ENCODE measurements at regions not wholly inside any gene's neighbourhood (a gene's known extent, or its start where the extent isn't known, plus 50 kb on each side); places are given as distances from the start of the nearest gene placed in this dataset.

DNA sequence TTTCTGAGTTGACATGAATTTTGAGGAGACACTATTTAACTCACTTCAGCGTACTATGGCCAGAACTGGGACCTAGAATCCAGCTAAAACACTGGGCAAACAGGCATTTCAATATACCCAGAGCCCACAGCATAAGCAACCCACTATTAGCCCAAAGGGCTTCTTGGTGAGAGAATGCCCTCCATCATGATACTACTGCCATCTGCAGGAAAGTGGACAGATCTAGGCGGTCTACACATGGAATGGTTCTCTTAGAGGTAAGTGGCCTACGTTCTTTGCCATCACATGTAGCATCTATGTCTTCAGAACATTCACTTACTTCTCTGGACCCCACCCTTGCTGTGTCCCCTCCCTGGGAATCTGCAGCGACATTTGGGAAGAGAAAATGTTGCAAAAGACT lies 181.3 kb upstream of the LINC00305 start:
- no peak for DNase-seq (ENCODE audit: low read depth)

DNA sequence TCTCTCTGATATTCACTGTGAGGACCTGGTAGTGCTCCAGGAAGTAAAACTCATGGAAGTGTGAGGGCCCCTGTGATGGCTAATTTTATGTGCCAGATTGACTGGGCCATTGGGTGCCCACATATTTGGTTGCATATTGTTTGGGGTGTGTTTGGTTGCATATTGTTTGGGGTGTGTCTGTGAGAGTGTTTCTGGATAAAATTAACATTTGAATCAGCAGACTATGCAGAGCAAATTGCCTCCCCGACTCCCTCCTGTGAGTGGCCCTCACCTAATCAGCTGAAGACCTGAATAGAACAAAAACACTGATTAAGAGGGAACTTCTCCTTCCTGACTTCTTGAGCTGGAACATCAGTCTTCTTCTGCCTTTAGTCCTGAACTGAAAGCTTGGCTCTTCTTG lies 173.3 kb upstream of the LINC00305 start:
- DNase-seq (ENCODE audit: low read depth), result no peak

DNA sequence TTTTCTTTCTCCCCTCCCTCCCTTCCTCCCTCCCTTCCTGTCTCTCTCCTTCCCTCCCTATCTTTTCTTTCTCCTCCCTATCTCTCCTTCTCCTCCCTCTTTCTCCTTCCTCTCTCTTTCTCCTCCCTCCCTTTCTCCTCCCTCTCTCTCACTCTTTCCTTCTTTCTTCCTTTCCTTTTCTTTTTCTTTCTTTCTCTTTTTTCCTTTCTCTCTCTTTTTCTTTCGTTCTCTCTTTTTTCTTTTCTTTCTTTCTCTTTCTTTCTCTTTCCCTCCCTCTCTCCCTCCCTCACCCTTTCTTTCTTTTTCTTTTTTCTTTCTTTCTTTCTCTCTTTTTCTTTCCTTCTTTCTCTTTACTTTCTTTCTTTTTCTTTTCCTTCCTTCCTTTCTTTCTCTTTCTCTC lies 169.7 kb upstream of the LINC00305 start:
- DNase-seq (ENCODE audit: low read depth), result no peak

DNA sequence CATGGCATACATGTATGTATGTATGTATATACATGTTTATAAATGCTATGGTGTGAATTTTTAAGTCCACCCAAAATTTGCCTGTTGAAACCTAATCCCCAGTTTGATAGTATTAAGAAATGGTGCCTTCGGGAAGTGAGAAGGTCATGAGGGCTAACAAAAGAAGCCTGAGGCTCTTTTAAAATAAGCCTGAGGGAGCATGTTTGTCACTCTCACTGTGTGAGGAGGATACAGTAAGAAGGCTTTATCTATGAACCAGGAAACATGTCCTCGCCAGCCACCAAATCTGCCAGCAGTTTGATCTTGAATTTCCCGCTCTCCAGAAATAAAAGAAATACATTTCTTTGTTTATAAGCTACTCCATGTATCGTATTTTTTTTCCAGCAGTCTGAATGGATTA lies 163.0 kb upstream of the LINC00305 start:
- no peak for DNase-seq (ENCODE audit: low read depth)

DNA sequence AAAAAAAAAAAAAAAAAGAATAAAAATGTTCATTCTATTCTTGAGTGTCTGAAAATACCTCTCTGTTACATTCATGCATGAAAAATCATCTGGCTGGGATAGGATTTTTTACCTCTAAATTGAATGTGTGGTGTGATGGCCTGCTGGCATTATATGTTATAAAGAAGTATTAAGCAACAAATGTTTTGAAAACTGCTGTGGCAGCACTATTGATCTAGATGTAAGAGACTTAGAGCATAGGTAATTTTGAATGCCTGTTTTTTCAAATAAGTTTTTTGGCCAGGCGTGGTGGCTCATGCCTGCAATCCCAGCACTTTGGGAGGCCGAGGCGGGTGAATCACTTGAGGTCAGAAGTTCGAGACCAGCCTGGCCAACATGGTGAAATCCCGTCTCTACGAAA lies 147.0 kb upstream of the LINC00305 start:
- DNase-seq (ENCODE audit: low read depth), result no peak

DNA sequence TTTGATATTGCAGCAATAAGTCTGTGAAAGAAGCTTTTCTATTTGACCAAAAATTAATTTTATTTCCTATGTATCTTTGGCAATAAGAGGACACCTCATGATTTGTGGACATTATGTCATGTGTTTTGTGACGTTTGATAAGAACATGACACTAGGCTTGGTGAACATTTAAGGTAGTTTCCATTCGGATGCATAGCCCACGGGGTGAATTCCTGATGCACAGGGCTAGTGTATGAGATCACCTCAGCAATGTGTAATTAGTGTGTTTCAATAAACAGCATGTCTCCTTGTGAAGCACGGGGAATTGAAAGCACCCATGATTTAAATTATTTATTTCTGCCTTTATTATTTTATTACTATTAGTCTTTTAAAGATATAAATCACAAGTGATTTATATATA lies 146.1 kb upstream of the LINC00305 start:
- no peak for DNase-seq (ENCODE audit: low read depth)

DNA sequence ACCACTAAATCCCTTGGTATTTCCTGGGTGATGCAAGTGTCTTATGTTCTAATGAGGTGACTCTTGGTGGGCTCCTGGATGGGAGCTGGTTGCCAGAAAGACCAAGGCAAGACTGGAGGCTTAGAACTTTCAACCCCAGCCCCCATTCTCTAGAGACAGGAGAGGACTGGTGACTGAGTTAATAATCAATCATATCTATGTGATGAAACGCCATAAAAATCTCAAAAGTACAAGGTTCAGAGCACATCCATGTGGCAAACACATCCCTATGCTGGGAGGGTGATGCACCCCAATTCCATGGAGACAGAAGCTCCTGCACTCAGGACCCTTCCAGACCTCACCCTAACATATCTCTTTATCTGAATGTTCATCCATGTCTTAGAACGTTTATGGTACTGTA lies 139.5 kb upstream of the LINC00305 start:
- DNase-seq (ENCODE audit: low read depth), result no peak

DNA sequence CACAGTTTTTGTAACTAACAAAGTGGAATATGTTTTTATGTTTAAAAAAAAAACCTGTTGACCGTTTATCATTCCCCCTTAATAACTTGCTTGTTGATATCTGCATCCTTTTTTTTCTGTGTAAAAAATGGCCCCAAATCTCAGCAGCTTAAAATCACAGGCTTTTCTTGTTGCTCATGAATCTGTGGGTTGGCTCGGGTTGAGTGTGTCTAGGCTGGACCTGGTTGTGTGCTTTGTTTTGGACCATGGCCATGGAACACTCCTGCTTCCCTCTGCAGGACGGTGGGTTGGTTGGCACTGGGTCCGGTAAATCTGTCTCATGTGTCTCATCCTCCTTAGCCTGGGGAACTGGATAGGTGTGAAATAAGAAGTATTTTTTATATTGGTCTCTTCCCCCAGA lies 139.0 kb upstream of the LINC00305 start:
- DNase-seq (ENCODE audit: low read depth), result no peak

DNA sequence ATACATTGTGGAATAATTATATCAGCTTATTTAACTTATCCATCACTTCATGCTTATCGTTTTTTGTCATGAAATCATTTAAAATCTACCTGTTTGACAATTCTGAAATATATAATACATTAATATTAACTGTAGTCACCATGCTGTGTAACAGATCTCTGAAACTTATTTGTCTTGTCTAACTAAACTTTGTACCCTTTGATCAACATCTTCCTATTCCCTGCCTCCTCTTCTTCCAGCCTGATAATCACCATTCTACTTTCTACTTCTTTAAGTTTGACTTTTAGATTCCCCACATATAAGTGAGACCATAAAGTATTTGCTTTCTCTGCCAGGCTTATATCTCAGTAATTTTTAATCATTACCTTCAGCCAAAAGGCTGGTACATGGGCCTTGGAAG lies 134.2 kb upstream of the LINC00305 start:
- DNase-seq (ENCODE audit: low read depth), result no peak

DNA sequence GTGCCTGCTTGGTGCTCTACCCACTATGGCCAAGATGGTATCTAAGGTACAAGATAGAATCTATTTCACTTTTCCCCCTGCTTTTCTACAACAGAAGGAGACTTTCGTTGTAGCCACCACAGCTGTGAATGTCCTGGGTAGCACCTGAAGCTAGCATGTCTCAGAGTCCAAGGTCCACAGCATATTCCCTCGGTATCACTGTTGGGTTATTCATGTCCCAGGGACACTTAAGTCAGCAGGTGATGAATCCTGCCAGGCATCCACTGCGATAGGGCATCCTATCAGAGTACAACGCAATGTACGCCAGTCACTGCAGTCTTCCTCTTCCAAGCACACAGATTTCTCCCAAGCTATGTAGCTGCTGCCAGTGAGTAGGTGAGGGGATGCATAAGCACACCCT lies 129.1 kb upstream of the LINC00305 start:
- no peak for DNase-seq (ENCODE audit: low read depth)

DNA sequence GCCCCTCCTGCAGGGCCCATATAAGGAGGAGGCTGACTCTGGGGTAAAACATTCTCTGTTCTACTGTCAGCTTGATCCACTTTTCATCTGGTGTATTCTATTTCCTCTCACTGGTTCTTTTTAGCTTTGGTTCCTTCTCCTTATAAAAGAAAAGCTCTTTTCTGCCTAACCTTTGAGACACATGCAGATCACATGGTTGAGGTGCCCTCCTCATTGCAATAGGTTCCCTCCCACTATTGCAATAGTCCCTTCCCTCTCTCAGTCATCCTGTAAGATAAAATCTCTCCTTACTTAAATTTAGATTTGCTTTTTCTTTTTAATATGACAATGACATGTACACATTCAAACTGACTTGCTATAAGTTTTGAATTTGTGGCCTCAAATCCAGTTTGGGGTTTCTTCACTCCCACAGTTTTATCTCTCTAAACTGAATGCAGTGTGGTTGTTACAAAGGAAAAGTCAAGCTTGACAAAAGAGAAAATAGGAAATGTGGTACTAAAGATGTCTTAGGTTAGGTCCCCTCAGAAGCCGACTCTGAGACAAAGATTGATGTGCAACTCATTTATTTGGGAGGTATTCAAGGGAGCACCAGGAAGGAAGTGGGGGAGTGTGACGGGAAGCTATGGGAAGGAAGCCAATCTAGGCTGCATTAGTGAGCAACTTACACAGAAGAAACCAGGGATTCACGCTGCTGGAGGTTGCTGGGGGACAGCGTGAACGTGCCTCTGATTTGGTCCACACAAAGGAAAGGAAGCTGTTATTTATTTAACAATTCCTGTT lies 127.6 kb upstream of the LINC00305 start:
- DNase-seq (ENCODE audit: low read depth), result no peak

DNA sequence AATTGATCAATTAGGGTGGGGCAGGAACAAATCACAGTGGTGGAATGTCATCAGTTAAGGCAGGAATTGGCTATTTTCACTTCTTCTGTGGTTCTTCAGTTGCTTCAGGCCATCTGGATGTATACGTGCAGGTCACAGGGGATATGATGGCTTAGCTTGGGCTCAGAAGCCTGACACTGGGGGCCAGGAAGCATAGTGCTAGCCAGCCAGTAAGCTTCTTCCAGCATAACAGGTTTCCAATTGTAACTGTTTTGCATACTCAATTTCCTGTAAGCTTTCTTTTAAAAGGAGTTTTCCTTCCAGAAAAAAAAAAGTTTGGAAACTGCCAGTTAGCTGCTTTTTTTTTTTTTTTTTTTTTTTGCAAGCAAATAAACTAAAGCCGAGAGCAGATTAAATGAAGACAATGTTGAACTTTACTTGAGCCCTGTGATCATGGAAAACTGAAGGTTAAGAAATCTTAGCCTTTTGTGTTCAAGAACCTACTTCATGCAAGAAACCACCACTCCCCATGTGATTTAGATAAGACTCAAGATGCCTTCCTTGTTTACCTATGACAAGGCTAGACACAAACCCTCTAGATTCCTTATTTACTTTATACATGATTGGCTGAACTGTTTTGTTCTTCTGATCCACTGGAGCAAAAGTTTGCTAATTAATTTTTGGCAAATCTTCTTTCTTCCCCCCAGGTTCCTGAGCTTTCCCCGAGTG lies 126.9 kb upstream of the LINC00305 start:
- DNase-seq (ENCODE audit: low read depth), result no peak

DNA sequence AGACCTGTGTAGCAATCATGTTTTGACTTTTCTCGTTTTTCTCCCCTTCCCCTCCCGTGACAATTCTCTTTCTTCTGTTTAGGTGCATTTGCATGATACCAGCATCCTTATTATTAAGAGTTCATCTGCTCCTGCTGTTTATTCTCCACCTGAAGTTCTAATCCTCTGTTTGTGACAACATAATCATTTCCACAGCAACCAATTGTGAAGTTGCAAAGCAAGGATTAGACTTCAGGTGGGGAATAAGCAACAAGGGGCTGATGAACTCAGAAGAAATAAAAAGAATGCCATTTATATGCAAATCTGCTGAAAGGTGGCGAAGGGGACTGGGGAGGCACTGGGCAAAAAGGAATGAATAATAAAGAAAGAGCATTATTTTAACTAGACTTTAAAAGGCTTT lies 124.8 kb upstream of the LINC00305 start:
- no peak for DNase-seq (ENCODE audit: low read depth)

DNA sequence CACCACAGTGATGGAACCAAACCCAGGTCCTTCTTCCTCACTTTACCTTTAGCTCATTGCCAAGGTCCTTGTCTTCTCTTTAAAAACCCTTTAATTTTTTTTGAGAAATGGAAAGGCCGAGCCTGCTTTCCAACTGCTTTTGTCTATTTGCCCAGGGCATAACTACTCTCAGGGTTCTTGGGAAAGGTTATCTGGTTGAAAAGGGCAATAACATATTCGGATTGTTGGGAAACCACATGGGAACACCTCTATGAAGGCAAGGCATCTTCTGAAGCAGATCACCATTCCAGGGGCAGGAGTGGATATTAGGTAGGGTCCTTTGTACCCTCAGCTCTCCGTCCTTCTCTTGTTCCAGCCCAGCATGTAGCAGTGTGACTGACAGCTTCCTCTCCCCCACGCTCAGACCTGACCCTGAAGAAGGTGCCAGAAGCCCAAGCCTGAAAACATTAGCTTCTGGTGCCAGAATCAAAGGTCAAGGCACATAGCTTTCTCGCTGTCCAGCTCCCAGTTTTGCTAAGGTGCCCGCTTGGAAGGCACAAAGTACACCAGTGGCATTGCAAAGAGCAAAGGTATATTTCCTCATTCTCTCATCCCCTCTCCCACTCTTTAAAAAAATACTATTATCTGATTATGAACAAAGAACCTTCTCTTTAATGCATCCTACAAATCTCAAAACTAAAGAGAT lies 123.2 kb upstream of the LINC00305 start:
- no peak for DNase-seq (ENCODE audit: low read depth)

DNA sequence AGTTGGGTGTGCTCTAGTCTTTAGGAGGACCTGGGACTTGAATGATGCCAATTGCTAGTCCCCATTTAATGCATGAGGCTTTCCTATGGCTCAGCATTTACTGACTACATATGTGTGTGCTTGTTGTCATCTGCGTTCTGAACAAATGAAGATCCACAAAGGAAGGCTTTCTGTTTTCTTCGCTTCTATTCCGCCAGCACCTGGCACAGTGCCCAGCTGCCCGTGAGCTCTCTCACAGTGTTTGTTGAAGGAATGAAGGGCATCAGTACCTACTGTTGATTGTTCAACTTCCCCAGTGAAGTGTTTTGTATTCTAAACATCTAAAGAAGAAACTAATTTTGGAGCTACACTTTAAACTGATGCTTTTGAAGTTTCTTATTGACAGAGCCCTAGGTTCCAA lies 122.4 kb upstream of the LINC00305 start:
- no peak for DNase-seq (ENCODE audit: low read depth)

DNA sequence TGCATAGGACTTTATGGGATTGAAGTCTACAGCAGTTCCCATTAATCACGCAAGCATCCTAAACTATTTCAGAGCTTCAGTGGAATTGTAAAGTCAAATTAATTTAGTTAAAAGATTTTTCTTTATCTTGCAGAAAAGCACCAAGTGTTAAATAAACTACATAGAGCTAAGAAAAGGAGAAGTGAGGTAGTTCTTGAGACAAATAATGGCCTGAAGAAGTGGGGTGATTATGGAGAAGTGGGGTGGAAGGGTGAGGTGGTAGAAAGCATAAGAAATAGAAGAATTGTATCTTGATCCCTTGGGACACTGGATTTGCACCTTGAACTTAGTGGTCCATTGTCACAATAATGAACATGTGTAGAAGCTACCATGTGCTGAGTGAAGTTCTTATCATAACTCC lies 121.7 kb upstream of the LINC00305 start:
- no peak for DNase-seq (ENCODE audit: low read depth)

DNA sequence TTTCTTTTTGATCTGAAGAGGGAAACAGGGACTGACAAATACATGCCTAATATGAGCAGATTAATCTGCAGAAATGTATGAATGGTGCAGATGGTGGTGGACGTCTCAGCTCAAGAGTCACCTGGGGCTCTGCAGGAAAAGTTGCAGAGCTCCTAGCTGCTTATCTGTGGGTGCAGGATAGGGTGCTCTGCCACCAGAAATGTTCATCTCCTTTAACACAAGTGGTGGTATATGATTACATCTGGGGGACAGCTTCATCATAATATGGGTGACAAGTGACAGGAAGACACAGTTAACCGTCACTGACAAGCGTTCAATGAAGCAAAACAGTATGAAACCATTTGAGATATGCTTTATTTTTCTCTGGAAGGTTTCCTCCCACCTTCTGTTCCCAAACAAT lies 121.2 kb upstream of the LINC00305 start:
- DNase-seq (ENCODE audit: low read depth), result no peak

DNA sequence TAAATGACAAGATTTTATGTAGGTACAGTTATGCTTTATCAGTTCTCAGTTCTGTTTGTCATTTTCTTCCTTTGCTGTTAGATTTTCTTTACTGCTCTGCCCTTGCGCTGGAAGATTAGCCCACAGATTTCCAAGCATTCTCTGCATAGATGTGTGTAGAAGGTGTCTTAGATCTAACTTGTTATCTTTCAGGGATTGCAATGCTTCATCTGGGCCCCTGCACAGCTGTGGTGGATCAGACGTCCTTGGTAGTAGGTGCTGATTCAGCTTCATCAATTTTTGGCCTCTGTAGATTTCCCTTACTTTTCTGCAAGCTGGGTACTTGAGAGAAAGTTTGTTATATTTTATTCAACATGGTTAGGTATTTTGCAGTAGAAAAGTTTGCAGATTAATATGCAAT lies 115.3 kb upstream of the LINC00305 start:
- DNase-seq (ENCODE audit: low read depth), result no peak

DNA sequence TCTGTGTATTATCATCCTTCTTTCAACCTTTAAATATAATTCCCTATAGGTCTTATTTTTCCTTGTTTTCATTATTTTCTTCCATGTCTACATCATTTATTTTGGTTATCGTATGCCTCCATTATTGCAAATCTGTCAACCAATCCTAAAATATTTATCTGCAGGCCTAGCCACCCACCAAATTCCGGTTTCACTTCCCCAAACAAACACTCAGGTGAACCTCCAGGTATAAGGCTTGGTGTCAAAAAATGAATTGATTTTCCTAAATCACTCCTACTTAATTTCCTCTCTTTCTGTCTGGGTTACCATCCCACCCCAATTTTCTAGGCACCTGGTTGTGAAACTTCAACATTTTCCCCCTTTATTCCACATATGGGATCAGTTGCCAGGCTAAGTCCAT lies 111.9 kb upstream of the LINC00305 start:
- no peak for DNase-seq (ENCODE audit: low read depth)

DNA sequence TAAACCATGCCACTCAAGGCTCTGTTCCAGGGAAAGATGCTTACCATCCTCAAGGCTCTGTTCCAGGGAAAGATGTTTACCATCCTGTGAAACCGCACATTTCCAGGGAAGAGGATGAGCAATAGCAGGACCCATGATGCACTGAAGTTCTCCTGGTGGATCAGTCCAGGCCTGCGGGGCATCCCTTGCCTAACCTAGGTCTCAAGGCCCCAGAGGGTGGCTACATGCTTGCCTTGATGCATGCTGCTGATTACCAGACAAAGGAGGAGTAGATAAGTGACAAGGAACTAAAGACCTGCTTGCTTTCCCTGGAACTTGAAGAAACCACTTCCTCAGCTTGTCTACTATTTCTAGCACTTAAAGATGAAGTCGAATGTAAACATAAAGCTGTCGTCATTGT lies 111.0 kb upstream of the LINC00305 start:
- DNase-seq (ENCODE audit: low read depth), result no peak

DNA sequence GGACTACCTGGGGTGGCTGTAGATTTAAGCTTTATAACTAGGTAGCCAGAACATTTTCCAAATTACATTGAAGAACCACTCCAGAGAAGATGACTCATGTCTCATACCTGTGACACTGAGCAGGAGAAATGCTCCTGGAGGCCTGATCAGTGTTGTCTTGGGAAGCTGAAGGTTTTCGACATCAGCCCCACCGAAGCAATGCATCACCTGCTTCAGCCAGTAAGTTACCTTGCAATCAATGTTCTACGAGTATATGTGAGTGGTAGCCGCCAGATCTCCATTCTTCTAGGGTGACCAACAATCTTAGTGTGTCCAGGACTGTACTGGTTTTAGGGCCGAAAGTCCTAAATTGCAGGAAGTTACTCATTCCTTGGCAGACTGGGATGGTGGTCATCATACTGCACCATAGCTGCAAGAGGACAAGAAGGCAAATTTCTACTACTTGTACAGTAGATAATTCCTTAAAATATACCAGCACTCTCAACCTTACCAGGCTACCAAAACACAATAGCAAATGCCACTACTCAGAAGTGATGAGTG lies 109.3 kb upstream of the LINC00305 start:
- no peak for DNase-seq (ENCODE audit: low read depth)

DNA sequence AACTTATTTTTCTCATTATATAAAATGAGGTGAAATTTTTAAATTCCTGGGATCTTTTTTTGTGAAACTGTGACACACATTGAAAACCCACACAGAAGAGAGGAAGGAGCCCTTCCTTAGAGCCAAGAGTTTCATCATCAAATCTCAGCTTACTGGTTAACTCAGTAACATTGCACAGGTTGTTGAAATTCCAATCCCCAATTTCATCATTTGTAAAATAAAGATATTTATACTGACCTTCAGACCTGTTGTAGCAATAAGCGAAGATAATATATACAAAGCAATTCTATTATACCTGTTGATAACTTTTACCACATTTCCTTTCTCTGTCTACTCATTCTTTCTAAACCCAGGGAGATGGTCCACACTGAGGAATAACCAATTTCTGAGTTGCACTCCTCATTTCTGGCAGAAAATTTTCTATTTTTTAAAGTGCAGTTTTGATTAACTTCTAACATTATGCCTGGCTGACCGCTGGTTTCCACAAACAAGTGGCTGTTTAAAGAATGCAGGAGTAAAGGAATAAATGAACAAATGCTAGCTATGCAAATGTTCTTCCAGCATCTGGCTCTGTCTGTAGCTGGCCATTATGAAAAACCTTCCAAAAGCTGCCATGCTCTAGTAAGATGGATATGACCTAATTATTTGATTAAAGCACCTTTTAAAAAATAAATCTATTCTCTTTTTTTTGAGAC lies 105.7 kb upstream of the LINC00305 start:
- no peak for DNase-seq (ENCODE audit: low read depth)

All from RPMI7951 (cell line).